A172 (cell line): ENCODE measurements at regions not wholly inside any gene's neighbourhood (a gene's known extent, or its start where the extent isn't known, plus 50 kb on each side); places are given as distances from the start of the nearest gene placed in this dataset.
"Not testable (repeated sequence)": the region's sequence is repeated elsewhere in the genome, so short reads cannot be mapped to it uniquely, and the experiment has no call there.

Source experiments
- DNase-seq: peaks from one replicate; pipeline ENCODE4 v3.0.0-alpha.2; 2015; ENCODE audit warnings: low spot score

DNA sequence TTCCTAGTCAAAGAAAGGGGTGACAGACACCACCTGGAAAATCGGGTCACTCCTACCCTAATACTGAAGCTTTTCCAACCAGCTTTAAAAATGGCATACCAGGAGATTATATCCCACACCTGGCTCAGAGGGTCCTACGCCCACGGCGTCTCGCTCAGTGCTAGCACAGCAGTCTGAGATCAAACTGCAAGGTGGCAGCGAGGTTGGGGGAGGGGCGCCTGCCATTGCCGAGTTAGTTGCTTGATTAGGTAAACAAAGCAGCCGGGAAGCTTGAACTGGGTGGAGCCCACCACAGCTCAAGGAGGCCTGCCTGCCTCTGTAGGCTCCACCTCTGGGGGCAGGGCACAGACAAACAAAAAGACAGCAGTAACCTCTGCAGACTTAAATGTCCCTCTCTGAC lies 127.1 kb downstream of the NXPE2 start:
- DNase-seq, result not testable (repeated sequence)

DNA sequence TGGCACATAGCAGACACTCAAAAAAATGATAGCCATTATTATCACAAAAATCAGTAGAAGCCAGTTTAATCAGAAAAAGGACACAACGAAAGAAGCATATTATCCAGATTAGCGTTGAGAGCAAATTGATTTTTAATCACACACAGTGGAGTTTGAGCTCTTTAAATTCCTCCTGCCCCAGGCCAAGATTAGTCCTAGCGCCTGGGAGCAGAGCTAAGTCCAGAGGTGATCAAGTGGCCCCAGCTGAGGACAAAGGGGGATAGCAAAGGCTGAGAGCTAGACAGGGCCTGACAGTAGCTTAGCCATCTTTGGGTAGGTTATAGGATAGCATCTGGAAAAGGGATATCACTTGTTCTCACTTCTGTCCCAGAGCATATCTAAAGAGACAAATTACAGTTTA lies 133.6 kb downstream of the NXPE2 start:
- DNase-seq, result no peak

GRCh38 chr11:114812733-114813132 lies 134.4 kb downstream of the NXPE2 start:
- no peak for DNase-seq

DNA sequence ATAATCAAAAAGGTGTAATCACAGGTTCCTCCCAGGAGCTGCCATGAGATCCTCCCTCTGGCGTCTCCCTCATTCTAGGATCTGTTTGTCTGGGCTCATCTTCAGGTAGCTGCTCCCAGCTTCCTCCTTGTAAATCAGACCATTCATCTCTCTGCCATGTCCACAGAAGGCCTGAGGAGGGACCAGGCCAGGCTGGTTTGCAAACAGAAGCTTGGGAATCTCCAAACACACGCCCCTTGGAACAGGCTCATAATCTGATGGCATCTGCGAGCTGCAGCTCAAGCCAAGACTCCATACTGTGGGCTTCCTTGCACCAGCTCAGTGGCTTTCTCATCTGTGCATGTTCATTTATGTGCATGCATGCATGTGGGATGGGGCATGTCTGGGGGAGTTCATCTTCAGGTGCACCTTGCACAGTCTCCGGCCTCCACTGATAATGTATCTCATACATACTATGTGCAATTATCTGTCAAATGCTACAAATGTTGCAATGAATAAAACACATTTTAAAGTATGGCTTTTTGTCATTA lies 134.9 kb downstream of the NXPE2 start:
- no peak for DNase-seq

GRCh38 chr11:114815176-114815575 lies 136.8 kb downstream of the NXPE2 start:
- no peak for DNase-seq

DNA sequence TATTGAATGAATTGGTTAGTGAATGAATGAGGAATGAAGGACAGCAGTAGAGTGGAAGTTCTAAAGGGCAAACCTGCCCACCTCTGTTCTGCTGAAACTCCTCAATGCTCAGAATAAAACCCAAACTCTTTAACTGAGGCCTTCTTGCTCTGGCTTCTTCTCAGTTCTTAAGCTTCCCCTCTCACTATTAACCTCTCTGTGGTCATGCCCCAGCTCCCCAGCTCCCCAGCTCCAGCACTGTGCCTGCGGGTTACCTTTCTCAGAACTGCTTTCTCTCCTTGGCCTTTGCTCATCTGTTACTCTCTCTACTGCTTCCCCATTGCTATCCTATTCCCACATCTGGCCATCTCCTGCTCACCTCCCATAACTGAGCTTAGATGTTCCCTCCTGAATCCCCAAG lies 137.4 kb downstream of the NXPE2 start:
- DNase-seq, result no peak

- DNase-seq, result no peak
Measured at GRCh38 chr11:114816791-114817190, 138.5 kb downstream of the NXPE2 start.

- no peak for DNase-seq
Measured at GRCh38 chr11:114818382-114818781, 140.1 kb downstream of the NXPE2 start.

GRCh38 chr11:114819028-114819427 lies 140.7 kb downstream of the NXPE2 start:
- no peak for DNase-seq

- DNase-seq, result no peak
Measured at GRCh38 chr11:114820621-114821020, 142.3 kb downstream of the NXPE2 start.

DNA sequence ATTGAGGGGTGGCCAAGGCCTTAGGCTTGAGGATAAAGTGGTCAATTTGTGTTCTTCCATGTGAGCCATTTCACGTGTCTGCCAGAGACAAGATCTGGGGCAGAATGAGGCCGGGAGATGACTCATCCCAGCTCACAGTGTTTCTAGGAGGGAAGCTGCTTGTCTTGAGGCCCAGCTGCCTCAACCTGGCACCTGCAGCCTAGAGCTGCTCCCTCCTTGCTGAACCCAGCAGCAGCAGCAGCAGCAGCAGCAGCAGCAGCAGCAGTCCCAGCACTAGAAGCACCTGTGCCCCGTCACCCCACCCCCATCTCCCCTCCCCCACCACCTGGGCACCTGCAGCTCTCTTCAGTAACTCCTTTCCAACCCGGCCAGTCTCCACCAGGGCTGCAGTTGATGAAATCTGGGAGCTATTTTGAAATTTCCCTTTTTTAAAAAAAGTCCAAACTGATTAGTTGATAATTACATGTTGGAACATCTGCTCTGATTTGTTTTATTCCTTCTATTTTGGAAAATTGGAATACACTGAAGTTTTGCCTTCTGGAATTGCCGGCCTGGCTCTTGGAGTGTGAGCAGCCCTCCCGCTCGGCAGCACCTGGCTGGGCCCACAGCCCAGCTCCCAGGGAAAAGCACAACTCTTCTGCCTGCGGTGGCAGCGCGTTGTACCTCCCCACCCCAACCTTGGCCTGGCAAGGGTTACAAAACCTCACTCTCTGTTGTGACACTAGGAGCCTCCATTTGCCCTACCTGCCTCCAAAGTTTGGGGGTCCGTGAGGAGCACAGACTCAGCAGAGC lies 143.5 kb downstream of the NXPE2 start:
- DNase-seq, result no peak

GRCh38 chr11:114826910-114827442 lies 148.6 kb downstream of the NXPE2 start:
- DNase-seq, result no peak

DNA sequence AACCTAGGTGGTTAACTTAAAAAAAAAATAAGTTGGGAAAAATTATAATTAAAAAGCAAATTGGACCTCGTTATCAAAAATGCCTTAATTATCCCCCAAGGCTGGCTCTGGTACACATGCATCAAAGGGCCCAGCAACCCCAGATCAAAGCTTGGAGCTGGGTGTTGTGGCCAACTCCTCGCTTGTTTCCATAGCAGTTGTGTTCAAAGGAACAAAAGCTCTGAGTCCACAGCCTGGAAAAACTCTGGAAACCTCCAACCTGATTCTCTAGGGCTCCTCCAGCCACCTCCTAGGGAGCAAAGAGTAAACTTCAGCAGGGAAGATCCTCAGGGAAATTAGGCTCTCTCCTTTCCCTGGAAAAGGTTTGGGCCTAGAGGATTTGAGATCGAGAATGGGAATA lies 149.4 kb downstream of the NXPE2 start:
- DNase-seq, result no peak

DNA sequence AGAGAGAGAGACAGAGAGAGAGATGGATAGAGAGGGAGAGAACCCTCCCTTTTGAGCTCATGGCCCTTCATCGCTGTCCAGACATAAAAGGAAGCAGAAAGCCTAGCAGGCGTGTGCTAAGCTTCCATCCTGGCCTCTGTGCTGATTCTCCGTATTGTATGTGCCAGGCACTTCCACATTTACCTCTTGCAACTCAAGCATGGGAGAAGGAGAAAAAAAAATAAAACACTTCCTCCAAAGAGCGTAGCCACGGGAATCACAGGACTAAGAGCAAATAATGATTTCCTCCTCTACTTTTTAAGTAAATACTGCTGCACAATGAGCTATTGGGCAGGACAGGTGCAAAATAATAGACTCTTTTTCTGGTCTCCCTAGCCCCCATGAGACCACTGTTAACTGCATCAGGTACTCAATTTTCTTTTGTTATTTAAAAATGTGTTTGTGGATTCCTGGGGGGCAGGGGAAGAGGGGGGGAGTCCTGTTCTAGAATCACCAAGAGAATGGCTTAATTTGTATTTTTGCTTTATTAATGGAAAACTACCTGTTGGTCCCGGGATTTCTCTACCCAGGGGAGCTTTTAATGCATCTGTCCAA lies 154.3 kb downstream of the NXPE2 start:
- DNase-seq, result no peak

- no peak for DNase-seq
Measured at GRCh38 chr11:114836161-114836560, 157.8 kb downstream of the NXPE2 start.

DNA sequence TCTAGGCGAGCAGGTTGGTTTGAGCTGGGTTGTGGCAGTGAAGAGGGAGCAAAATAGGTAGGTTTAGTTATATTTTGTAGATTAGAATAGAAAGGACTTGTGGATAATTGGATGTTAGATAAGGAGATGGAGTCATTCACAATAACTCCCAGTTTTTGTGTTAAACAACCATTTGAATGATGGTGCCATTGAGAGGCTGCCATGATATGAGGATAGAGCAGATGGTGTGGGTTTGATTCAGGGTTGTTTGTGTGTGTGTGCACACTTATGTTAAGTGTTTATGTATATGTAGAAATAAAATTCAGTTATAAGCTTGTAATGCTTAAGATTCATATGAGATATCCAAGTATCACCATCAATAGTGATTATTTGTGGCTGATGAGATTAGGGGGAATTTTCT lies 166.6 kb downstream of the NXPE2 start:
- no peak for DNase-seq

DNA sequence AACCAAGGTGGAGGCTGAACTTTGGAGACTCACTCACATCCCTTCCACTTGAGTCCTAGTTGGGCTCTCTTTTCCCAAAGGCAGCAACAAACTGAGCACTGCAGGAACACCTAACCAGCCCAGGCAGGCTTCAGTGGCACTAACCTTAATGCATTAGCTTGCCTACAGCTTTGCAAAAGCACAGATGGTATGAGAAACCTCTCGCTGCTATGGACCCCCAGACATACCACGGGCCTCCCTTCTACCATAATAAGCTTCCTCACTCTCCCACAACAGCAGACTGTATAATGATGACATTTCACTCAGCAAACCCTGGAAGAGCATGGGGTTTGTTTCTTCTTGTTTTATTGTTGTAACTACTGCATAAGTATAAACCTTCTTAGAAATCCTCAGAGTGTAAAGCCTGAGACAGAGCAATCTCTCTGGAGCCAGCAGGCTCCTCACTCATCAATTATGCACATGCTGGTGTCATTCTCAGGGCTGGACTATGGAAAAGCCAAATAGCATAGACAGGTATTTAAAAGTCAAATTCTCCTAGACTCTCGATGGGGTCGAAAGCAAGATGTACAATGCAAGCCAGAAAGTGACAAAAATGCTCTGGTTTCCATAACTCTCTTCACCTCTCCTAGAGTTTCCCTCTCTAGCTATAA lies 167.6 kb downstream of the NXPE2 start:
- DNase-seq, result no peak

- no peak for DNase-seq
Measured at GRCh38 chr11:114846416-114846791, 168.1 kb downstream of the NXPE2 start.

DNA sequence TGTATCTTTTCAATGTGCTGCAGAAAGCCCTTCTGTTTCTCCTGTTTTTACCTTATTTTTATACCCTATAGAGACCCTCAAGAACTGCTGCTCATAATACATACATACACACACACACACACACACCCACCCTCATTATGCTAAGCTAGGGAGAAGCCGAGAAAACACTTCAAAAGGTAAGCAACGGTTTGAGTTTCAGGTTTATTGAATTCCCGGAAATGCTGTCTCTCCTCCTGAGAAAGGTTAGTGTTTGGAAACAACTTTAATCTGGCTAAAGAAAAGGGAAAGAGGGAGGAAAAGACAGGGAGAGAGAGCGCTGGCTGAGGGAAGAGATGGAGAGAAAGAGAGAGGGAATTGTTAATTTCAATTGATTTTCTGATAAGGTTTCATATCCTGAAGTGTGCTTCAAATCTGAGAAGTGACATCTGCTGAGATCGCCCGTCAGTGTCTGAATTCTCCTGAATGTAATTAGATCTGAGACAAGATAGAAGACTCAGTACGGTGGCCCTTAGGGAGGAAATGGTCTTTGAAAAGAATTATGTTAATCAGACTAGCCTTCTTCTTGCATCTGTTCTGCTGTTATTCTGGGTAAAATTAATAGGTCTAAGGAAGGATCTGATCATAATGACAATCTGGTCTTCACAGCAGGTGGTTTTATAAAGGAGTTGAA lies 169.1 kb downstream of the NXPE2 start:
- no peak for DNase-seq

- no peak for DNase-seq
Measured at GRCh38 chr11:114848027-114848426, 169.7 kb downstream of the NXPE2 start.

DNA sequence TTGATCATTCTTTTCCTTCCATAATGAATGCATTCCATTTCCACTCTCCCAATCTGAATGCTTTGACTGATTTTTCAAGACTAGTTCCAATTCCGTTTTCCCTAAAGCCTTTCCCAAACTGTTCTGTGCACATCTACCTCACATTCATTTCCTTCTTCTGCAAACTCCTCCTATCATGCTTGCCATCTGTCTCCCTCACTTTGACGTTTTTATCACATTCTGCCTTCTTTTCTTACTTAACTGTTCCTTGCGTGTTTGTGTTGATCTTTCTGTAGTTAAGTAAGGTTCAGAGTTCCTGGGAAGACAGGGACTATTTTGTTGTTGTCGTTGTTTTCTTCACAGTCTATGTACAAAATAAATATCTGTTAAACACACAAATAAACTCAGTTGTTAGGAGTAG lies 179.0 kb downstream of the NXPE2 start:
- DNase-seq, result no peak

DNA sequence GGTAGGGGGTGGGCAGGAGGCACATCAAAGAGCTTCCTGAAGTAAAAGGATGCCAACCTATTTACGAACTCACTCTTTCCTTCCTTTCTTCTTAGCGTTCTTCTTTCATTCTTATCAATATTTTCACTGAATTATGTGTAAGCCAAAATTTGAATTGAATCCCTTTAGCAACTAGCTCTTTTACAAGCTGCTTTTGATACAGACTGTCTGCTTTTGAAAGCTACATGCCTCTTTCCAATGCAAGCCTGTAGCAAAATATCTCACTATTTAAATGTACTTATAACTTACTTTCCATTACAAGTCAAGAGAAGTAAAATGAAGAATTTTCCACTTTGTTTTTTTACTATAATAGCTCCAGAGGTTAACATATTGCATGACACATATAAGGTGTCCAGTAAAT lies 186.6 kb downstream of the NXPE2 start:
- DNase-seq, result no peak
